HG03558 (cell line): ENCODE measurements at regions not wholly inside any gene's neighbourhood (a gene's known extent, or its start where the extent isn't known, plus 50 kb on each side); places are given as distances from the start of the nearest gene placed in this dataset.

Source experiments
- ATAC-seq: cut with Tn5 transposase; IDR thresholded peaks from one replicate; pipeline ENCODE4 v1.9.1; 2021; ENCODE audit warnings: moderate number of reproducible peaks; ENCODE audit not compliant: unreplicated experiment; ENCODE audit errors: extremely low read depth

DNA sequence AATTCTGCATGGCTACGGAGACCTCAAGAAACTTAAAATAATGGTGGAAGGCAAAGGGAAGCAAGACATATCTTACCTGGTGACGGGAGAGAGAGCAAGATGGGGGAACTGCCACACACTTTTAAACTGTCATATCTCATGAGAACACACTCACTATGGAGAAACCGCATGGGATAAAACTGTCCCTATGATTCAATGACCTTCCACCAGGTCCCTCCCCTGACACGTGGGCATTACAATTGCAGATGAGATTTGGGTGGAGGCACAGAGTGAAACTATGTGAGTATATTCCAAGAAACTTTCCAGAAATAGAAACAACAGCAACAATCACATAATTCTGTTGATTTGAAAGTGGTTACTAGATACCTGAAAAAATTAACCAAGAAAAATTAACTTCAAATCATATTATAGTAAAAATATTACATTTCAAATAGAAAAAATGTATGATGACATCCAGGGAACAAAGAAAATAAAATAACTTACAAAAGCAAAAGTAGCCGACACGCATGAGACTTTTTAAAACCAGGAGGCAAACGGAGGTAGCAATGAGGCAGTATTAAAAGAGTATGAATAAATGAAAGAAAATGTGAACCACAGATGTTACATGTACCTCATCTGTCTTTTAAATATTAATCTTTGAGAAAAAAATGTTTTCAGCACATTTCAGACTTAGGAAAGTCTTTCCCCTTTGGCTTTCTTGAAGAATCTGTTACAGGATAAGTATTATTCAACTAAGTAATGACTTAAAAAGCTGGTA lies 879.5 kb downstream of the TECRL start:
- no peak for ATAC-seq

DNA sequence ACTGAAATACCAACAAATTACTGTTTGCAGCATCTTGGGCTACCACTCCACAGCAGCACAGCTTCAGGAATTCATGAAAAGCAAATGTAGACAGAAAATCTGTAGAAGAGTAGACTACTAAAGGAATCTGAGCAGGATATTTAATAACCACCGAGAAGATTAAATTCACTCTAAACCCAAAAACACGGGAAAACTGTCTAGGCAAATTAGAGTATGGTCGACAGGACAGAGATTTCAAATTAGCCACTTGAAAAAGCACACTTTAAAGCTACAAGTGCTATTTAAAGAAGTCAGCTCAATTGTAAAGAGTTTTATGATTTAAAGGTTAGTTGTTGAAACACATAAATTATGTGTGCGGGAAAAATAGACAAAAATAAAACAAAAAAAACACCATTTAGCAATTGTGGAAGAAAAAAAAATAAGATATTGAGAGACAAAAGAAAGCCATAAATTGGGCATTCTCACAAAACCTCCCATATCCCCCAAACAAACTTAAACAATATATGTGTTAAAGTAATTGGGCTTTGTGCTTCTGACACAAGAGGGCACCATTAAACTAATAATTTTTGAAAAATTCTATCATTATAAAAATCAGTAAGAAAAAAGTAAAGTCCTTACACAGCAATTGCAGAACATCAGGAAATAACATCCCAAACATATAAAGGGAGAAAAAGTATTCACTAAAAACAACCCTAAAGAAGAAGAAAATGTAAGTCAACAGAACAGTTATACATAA lies 880.8 kb downstream of the TECRL start:
- ATAC-seq: no peak

DNA sequence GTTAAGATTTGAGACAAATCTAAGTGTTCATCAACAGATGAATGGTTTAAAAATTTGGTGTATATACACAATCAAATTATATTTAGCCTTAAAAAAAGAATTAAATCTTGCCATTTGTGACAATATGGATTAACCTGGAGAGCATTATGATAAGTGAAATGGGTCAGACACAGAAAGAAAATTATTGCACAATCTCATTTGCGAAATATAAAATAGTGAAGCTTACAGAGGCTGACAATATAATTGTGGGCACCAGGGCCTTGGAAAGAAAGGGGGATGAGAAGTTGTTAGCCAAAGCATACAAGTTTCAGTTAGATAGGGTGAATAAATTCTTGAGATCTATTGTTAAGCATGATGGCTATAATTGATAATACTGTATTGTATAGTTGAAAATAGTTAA lies 883.0 kb downstream of the TECRL start:
- ATAC-seq: no peak

DNA sequence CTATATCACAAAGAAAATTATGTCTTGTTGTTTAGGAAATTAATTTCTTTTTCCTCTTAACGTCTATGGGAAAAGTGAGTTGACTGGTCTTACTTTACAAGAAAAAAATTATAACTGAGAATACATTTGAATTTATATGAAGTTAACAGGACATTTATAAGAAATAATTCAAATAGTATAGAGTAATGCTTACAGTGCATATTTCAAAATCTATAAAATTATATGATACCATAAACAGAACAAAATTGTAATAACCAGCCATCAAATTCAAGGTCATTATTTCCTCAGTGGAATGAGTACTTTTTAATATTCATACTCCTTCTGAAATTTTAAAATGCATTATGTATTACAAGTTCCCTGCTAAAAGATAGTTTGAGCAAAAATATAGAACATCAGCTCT lies 884.5 kb downstream of the TECRL start:
- no peak for ATAC-seq

DNA sequence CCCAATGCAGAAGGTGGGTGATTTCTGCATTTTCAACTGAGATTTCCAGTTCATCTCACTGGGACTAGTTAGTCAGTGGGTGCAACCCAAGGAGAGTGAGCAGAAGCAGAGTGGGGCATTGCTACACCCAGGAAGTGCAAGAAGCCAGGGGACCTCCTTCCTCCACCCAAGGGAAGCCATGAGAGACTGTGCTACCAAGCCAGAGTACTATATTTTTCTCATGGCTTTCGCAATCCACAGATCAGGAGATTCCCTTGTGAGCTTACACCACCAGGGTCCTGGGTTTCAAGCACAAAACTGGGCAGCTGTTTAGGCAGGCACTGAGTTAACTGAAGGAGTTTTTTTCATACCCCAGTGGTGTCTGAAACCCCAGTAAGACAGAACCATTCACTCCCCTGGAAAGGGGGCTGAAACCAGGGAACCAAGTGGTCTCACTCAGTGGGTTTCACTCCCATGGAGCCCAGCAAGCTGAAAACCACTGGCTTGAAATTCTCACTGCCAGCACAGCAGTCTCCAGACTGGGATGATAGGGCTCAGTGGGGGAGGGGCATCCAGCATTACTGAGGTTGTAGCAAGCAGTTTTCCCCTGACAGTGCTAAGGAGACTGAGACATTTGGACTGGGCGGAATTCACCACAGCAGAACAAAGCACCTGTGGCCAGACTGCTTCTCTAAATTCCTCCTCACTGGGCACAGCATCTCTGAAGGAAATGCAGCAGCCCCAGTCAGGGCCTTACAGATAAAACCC lies 903.4 kb downstream of the TECRL start:
- ATAC-seq: no peak

DNA sequence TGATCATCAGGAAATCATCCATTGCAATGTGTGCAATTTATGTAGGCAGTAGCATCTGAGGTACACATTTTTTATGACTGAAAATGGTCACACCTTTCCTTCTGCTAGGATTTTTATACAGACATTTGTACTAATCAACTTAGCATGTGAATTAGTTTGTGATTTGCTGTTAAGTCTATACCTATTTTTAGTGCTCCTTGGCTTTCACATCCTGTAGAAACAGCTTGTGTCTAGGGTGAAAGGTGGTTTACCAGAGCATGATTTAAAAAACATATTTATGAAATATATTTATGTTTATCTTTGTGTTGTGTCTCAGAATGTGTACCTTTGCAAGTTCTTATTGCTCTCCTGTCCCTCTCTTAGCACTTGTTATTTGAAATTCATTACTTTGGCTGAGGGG lies 916.0 kb downstream of the TECRL start:
- no peak for ATAC-seq

DNA sequence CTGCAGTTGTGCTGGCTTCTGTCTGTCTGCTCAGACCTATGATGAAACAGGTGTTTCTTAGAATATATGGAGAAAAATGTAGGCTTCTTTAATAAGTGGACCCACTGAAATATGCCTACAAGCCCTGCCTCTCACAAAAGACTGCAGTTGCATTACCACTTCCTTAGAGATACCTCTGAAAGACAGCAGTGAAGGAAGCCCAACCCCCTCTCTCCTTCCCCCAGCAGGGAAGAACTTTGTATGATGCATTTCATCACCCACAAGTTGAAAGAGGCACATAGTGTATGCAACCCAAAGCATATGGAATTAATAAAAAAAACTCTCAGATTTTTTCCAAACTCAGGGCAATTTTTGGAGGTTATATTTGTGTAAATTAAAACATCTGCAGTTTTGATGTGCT lies 916.7 kb downstream of the TECRL start:
- ATAC-seq: no peak

DNA sequence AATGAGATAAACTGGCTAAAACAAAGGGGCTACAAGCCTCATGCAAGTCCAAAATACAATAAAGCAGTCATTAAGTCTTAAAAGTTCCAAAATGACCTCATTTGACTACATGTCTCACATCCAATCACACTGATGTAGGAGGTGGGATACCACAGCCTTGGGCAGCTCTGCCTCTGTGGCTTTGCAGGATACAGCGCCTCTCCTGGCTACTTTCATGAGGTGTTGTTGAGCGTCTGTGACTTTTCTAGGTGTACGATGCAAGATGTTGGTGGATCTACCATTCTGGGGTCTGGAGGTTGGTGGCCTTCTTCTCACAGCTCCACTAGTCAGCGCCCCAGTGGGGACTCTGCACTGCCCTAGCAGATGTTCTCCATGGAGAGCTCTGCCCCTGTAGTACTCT lies 944.9 kb downstream of the TECRL start:
- no peak for ATAC-seq

DNA sequence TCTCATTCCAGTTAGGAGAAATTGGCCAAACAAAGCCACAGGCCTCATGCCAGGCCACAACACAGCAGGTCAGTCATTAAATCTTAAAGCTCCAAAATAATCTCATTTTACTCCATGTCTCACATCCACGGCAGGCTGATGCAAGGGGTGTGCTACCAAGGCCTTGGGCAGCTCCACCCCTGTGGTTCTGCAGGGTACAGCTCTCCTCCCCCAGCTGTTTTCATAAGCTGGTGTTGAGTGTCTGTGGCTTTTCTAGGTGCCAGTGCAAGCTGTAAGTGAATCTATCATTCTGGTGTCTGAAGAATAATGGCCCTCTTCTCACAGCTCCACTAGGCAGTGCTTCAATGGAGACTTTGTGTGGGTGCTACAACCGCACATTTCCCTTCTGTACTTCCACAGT lies 949.2 kb downstream of the TECRL start:
- ATAC-seq: no peak

DNA sequence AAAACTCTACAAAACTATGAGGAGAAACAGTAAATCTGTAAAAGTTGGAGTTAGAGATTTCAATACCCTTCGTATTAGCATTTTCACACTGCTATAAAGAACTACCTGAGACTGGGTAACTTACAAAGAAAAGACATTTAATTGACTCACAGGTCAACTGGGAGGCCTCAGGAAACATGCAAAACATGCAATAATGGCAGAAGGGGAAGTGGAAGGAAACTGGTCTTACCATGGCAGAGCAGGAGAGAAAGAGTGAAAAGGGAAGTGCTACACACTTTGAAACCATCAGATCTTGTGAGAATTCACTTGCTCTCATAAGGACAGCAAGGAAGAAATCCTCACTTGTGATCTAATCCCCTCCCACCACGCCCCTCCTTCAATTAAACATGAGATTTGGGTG lies 949.9 kb downstream of the TECRL start:
- ATAC-seq: no peak

DNA sequence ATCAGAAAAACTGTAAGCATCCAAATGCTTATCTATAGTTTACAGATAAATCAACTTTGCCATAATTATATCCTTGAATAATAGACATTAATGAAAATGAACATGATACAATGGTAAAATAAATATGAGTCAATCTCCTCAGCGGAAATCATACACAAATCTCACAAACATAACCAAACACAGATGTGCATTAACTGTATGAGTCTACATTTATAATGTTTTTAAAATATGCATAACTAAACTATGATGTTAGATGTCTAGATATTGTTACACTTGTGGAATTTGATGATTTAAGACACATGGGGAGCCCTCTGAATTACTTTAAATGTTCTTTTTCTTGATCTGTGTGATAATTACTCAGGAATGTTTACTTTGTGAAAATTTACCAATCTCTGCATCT lies 951.2 kb downstream of the TECRL start:
- ATAC-seq: no peak

DNA sequence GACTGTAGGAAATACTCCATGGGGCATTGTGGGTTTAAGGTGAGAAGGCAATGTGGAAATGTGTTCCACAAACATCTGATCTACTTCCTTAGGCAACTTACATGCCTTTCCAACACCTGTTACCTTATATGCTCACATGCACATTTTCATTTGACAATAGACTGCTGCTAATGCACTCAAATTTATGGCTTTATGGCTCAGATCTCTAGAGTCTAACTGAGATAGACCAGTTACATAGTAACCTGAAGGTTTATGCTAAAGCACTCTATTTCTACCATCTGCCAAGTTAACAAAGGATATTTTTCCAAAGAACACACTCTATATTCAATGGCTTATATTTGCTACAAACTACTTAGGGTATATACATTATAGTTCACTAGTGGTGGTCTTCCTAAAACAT lies 969.0 kb downstream of the TECRL start:
- no peak for ATAC-seq

DNA sequence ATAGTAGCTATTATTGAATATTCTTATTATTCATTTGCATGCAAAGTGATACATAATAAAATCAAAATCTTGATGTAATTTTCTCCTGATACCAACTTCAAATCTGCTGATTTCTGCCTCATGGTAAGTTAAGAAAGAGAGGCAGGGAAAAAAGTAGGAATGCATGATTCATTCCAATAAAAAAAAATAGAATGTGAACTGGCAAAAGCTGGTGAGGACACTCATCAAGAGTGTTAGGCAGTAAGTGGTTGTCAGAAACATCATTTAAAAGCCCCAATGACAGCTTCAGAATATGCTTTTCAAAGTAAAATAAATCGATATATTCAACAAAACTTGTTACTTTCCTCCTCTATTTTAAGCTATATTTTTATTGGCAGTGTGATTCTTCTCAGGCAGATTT lies 979.1 kb downstream of the TECRL start:
- no peak for ATAC-seq

DNA sequence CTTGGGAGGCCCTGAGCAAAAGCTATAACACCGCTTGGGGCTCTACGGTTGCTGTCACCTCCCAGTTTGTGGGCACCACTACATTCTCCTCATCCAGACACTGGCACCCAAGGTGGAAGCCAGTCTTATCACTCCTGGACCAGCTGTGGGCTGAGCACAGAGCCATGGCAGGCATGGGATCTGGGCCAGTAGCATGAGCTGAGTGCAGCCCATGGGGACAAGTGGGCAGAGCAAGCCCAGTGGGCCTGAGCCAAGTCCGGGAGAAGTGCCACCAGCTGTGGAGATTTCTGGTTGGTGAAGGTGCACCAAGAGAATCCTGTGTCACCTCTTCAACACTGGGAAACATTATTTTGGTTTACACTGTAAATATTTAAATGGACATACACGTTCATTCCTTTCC lies 1013.0 kb downstream of the TECRL start:
- no peak for ATAC-seq

DNA sequence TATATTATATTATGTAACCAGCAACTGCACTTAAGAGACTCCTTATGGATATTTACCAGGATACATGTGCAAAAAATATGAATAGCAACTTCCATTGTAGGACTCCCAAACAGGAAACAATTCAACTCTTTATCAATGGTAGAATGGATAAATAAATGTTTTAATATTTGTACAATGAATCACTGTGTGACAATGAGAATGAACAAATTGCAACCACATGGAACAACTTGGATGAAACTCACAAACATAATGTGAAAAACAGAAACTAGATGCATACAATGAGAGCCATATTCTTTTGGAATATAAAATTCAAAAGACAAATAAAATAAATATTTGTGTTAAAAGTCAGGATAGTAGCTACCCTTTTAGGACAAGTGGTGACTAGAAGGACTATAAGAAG lies 1015.7 kb downstream of the TECRL start:
- no peak for ATAC-seq

DNA sequence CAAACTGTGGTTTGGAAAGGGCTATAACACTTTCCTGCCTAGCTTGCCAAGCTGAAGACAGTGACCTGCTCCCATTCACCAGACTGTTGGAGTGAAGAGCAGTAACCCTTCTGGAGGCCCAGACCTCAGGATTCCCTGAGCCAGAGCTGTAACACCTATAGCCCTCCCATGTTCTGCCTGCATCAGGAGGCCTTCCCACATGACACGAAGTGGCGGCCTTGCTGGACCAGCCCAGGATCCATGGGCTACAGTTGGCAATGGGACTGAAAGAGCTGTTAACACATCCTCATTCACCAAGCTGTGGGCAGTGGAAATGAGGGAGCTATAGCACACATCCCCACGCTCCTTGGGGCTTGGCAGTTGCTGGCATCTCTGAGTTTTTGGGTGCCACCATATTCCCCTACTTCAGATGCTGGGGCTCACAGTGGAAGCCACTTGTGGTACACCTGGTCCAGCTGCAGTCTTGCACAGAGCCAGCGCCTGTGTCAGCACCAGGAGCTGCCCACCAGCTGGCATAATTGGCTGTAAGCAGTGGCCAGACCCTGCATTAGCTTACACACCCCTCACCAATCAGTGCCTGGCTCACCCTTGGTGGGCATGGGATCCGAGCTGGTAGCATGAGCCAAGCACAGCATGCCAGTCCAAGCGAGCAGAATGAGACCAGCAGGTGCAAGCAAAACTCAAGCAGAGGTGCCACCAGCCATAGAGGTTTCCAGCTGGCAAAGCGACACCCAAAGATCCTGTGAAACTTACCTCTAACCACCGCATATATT lies 1029.3 kb downstream of the TECRL start:
- ATAC-seq: no peak

DNA sequence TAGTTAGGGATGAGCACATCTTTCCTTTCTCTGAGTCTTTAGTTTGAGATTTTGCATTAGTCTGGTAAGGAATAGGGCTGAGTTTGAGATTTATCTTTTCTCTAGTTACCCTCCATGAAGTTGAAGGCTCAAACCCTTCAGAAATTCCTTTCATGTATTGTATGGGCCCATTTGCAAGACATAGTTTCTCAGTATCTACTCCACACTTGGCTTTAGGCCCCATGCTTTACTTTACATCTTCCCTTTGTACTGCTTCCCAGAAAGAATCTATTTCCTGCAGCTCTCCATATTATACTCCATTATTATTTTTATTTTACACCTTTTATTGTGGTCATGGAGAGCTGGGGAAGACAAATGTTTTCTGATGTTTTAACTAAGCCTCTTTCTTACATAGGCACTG lies 1038.2 kb downstream of the TECRL start:
- no peak for ATAC-seq

DNA sequence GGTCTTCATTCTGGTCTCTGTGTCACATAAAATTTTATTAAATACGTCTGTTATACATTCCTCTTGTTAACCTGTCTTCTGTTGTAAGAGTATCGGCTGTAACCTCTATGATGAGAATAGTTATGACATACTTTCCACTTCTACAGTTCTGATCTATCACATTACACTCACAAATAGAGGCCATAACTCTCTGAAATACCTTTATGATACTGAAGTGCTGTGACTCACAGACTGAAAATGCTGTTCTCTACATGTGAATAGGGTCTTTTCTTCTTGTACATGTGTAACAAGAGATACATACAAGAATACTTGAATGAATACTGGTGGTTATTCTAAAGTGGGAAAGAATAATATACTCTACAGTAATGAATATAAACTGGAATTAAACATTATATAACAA lies 1047.6 kb downstream of the TECRL start:
- ATAC-seq: no peak

DNA sequence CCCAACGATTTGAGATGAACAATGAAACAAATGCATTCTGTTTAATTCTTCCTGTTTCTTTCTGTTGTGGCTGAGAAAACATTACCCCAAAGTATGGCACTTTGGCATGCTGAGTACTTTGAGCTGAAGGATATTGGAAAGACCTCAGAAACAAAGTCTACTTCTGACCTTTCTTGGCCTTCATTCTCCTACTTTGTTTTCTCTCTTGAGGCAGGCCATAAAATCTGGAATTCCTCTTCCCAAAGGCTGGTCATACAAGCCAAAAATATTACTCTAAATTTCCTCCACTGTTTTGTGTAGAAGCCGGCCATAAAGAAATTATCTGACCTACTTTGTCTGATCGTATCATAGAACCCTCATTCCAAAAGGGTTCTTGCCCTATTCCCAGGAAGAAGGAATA lies 1048.2 kb downstream of the TECRL start:
- ATAC-seq: no peak

DNA sequence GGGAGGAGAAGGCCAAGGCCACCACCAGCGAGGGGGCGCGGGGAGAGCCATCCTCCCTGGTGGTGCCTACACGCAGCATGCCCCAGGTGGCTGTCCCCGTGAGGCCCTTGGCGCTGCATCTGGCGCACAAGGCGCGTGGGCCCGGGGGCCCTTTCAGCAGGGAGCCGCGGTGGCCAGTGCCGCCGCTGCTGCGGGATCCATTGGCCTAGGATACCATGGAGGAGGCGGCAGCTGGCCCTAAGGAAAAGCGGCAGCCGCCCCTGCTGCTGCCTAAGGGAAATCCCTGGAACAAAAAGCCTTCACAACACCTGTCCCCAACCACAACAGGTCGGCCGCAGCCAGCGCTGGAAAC lies 1059.6 kb downstream of the TECRL start:
- no peak for ATAC-seq
